Pancreas (tissue), 10 donors: ENCODE measurements at regions not wholly inside any gene's neighbourhood (a gene's known extent, or its start where the extent isn't known, plus 50 kb on each side); places are given as distances from the start of the nearest gene placed in this dataset.

Source experiments
- ATAC-seq, 4 donors: fragments of 200-7000 bp; cut with Tn5 transposase; one replicate each; pipeline versions ENCODE4 v1.8.0 to v1.9.1; 2020; ENCODE audit warnings: mild to moderate bottlenecking in 4 of 4, moderate library complexity in 4 of 4
- DNase-seq, 6 donors: peaks; one replicate each; pipeline ENCODE4 v3.0.0-alpha.2; 2020
- FAIRE-seq: peaks from 2 replicates; lab custom pipeline; 2012; peaks lifted over from hg19 to GRCh38; lab: Jason Lieb, UNC
- H3K27ac ChIP-seq, 4 donors: fragments of 200-600 bp; sonication (generic); 1 replicate in 3 of 4; 2 replicates in 1 of 4; pipeline versions ENCODE4 v1.5.0 to v1.8.0; 2020
- H3K27me3 ChIP-seq, 4 donors: fragments of 200-600 bp; one replicate each; pipeline ENCODE4 v1.8.0; 2021
- H3K36me3 ChIP-seq, 3 donors: fragments of 200-600 bp; sonication (generic) in 1 of 3; one replicate each; pipeline versions ENCODE4 v1.5.0 to v1.8.0; 2020 to 2021
- H3K4me1 ChIP-seq, 3 donors: fragments of 200-600 bp; one replicate each; pipeline ENCODE4 v1.8.0; 2021
- H3K4me3 ChIP-seq, 4 donors: fragments of 200-600 bp; sonication (generic) in 2 of 4; one replicate each; pipeline versions ENCODE4 v1.5.0 to v1.8.0; 2020 to 2021
- H3K9me3 ChIP-seq, 4 donors: fragments of 200-600 bp; one replicate each; pipeline ENCODE4 v1.8.0; 2021
- WGBS, 2 donors: extraction: QIAGEN DNeasy Blood & Tissue Kit; methylation state at CpG; one replicate each; pipeline ENCODE4 v1.1.7; 2013; 5-methylcytosine and 5-hydroxymethylcytosine counted together
- intact Hi-C, 3 donors: fragments of 100-400 bp; cut with DNase I; formaldehyde crosslinking; loops; one replicate each; pipeline versions ENCODE4 v1.11.1 to v1.14.2; 2022
- TF ChIP-seq, protein P1 (sequence below), 4 donors: fragments of 200-600 bp; sonication (generic) in 3 of 4; IDR thresholded peaks; one replicate each; pipeline versions ENCODE4 v1.5.0 to v1.8.0; 2021; ENCODE audit warnings: antibody characterized with exemption in 4 of 4
- donor health status: healthy with polysubstance abuse.
- donor health status: DM: no; HTN: no; CAD: no; lungs with moderate emphysema.
- donor health status: DM: no; HTN: no; CAD: no.
- donor health status: control.
- donor health status: control.
- donor health status: Bipolar disorder and iron deficiency.
- donor health status: DM: yes; HTN: yes; CAD: no.
- donor health status: DM: no; HTN: no; CAD: no.
- donor health status: DM: no; HTN: no; CAD: no.
- donor health status: DM: yes; HTN: yes; CAD: no.

DNA sequence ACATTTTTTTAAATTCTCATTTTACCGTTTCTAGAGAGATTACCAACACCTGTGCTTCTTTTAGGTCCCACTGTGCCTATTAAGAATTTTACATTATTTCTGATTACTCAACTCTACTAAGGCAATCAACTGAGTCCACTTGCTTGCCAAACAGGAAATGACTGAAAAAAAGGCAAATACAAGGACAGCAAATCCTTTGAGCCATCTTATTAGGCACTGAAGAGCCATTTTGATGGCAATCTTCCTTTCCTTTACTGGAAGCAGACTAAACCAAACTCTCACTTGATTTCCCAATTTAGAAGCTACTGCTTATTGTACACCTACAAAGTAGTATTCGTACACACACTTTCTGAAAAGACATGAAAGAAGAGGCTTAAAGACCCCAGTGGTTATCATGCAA is 121.4 kb upstream of the COL3A1 start:
- H3K4me3 ChIP-seq = no peak overlapping the region
- no peaks in the 10 kb centered on the region for H3K4me1 ChIP-seq
- no peak overlapping the region for H3K27ac ChIP-seq
- WGBS, 2 donors = 76 to 80% methylated on average over 2 of the region's 2 CpGs
- H3K27me3 ChIP-seq = no peaks in the 10 kb centered on the region
- FAIRE-seq = no peak
- TF ChIP-seq, protein P1, sequence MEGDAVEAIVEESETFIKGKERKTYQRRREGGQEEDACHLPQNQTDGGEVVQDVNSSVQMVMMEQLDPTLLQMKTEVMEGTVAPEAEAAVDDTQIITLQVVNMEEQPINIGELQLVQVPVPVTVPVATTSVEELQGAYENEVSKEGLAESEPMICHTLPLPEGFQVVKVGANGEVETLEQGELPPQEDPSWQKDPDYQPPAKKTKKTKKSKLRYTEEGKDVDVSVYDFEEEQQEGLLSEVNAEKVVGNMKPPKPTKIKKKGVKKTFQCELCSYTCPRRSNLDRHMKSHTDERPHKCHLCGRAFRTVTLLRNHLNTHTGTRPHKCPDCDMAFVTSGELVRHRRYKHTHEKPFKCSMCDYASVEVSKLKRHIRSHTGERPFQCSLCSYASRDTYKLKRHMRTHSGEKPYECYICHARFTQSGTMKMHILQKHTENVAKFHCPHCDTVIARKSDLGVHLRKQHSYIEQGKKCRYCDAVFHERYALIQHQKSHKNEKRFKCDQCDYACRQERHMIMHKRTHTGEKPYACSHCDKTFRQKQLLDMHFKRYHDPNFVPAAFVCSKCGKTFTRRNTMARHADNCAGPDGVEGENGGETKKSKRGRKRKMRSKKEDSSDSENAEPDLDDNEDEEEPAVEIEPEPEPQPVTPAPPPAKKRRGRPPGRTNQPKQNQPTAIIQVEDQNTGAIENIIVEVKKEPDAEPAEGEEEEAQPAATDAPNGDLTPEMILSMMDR (IDR thresholded peaks at IDR 0.05) = no peak
- intact Hi-C loops = no loop called here
- H3K36me3 ChIP-seq = no peaks in the 10 kb centered on the region
- H3K9me3 ChIP-seq = no peaks in the 10 kb centered on the region
- no peak for ATAC-seq
- no peak for DNase-seq

DNA sequence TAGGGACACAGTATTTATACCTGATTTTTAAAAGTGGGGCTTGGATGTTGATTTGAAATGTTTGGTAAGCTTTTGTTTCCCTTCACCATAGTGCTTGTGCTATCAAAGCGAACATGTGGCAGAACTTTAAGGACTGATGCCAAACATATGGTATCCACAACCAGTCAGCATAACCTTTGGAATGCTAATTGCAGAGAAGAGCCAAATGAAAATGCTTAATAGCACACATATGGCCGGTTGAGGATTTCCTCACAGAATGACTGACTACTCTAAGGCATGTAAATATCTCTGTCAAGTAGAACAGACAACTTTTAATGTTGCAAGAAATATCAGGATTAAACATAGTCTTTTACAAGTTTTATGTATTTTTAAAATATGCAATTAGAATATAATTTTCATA is 120.9 kb upstream of the COL3A1 start:
- no peaks in the 10 kb centered on the region for H3K36me3 ChIP-seq
- no peak for DNase-seq

DNA sequence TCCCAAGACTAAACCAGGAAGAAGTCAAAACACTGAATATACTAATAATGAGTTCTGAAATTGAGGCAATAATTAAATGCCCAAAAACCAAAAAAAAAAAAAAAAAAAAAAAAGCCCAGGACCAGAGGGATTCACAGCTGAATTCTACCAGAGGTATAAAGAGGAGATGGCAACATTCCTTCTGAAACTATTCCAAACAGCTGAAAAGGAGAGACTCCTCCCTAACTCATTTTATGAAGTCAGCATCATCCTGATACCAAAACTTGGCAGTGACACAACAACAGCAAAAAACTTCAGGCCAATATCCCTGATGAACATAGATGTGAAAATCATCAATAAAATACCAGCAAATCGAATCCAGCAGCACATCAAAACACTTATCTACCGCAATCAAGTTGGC is 108.5 kb upstream of the COL3A1 start:
- H3K4me3 ChIP-seq = no peak overlapping the region
- DNase-seq = no peak
- no peaks in the 10 kb centered on the region for H3K9me3 ChIP-seq
- no peak overlapping the region for H3K27ac ChIP-seq
- 63 to 71% methylated on average over 2 of the region's 2 CpGs for WGBS, 2 donors
- no peak for FAIRE-seq
- no peaks in the 10 kb centered on the region for H3K36me3 ChIP-seq
- no peak for ATAC-seq
- intact Hi-C loops = no loop called here
- TF ChIP-seq, protein P1 (IDR thresholded peaks at IDR 0.05) = no peak
- no peaks in the 10 kb centered on the region for H3K4me1 ChIP-seq
- H3K27me3 ChIP-seq = no peaks in the 10 kb centered on the region

More for the DNA sequence above, 120.9 kb upstream of the COL3A1 start:
- Histone ChIP-seq H3K4me1 (no peaks in the 10 kb centered on the region), H3K9me3 (no peaks in the 10 kb centered on the region), H3K27me3 (no peaks in the 10 kb centered on the region), H3K27ac (no peak overlapping the region), H3K4me3 (no peak overlapping the region)
- TF ChIP-seq, protein P1 (IDR thresholded peaks at IDR 0.05) = no peak
- ATAC-seq (no peak), FAIRE-seq (no peak)
- intact Hi-C loops = no loop called here
- WGBS, 2 donors = 63 to 65% methylated on average over 2 of the region's 2 CpGs

DNA sequence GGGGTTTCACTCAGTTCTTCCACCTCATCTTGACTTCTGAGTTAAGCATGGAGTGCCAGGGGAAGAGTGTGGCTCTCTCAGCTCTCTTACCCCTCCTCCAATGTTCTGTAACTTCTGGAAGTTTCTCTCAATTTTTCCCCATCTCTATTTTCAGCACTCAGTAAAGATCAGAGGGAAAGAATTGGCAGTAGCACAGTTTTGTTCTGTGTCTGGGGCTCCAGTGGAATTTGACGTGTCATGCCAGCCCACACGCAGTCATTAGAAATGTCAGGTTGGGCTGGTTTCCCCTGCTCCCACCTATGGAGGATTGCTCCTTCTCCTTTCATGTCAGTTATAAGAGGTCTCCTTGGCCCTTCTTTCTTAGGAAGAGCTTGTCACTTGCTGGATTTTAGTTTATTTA is 104.6 kb upstream of the COL3A1 start:
- no peaks in the 10 kb centered on the region for H3K27me3 ChIP-seq
- 68 to 69% methylated on average over 2 of the region's 2 CpGs for WGBS, 2 donors
- DNase-seq (no peak), ATAC-seq (no peak), FAIRE-seq (no peak)
- intact Hi-C loops = no loop called here
- H3K4me3 ChIP-seq = no peak overlapping the region
- peaks cover 0 to 8% (median 0%) of the 10 kb centered on the region in 3 donors for H3K4me1 ChIP-seq
- H3K27ac ChIP-seq = no peak overlapping the region
- H3K9me3 ChIP-seq = no peaks in the 10 kb centered on the region
- TF ChIP-seq, protein P1 (IDR thresholded peaks at IDR 0.05) = no peak
- H3K36me3 ChIP-seq = no peaks in the 10 kb centered on the region

- ATAC-seq (peak in 1 of 4 donors; percentile 41), FAIRE-seq (no peak), DNase-seq (no peak)
- intact Hi-C loops = no loop called here
- WGBS, 2 donors = 73 to 76% methylated on average over 1 of the region's 1 CpG
- Histone ChIP-seq H3K27me3 (no peaks in the 10 kb centered on the region), H3K36me3 (no peaks in the 10 kb centered on the region), H3K4me3 (no peak overlapping the region), H3K27ac (no peak overlapping the region), H3K9me3 (no peaks in the 10 kb centered on the region), H3K4me1 (peaks cover 0 to 8% (median 0%) of the 10 kb centered on the region in 3 donors)
- TF ChIP-seq, protein P1 (IDR thresholded peaks at IDR 0.05) = no peak
Measured at GRCh38 chr2:188870289-188870688, 103.9 kb upstream of the COL3A1 start.
